K562 (cell line): ENCODE measurements at regions not wholly inside any gene's neighbourhood (a gene's known extent, or its start where the extent isn't known, plus 50 kb on each side); places are given as distances from the start of the nearest gene placed in this dataset.

Experiments used
- AFF4 ChIP-seq: sonication (generic); formaldehyde crosslinking; IDR thresholded peaks from 2 replicates; pipeline ENCODE4 v1.8.0; 2023; ENCODE audit warnings: mild to moderate bottlenecking, missing genetic modification reagents
- BCOR ChIP-seq: fragments of 450-650 bp; IDR thresholded peaks from 2 replicates; pipeline ENCODE4 v1.6.1; 2016
- C11orf30 ChIP-seq: fragments of 450-650 bp; IDR thresholded peaks from 2 replicates; pipeline ENCODE4 v1.6.1; 2016; ENCODE audit warnings: low read depth, mild to moderate bottlenecking
- CEBPB ChIP-seq: fragments of 450-650 bp; IDR thresholded peaks from 2 replicates; pipeline ENCODE4 v1.6.1; 2016; ENCODE audit warnings: missing genetic modification characterization, missing compliant biosample characterization
- ELF4 ChIP-seq: fragments of 450-650 bp; formaldehyde crosslinking; IDR thresholded peaks from 2 replicates; pipeline ENCODE4 v1.4.0; 2022; ENCODE audit warnings: missing genetic modification characterization
- HMBOX1 ChIP-seq: sonication (generic); IDR thresholded peaks from 2 replicates; pipeline ENCODE4 v1.6.1; 2016
- MTF1 ChIP-seq: fragments of 250-450 bp; sonication (Bioruptor Pico); IDR thresholded peaks from 2 replicates; pipeline ENCODE4 v1.9.0; 2021; ENCODE audit warnings: moderate library complexity, mild to moderate bottlenecking, inconsistent platforms, borderline replicate concordance
- SRSF7 ChIP-seq: fragments of 200-400 bp; formaldehyde crosslinking; optimal IDR thresholded peaks from 2 replicates; pipeline ENCODE3; 2017; ENCODE audit warnings: mild to moderate bottlenecking, low read depth, low read length
- TEAD4 ChIP-seq, 2 experiments: sonication (generic) in 1 of 2; formaldehyde crosslinking in 1 of 2; IDR thresholded peaks; 2 replicates each; pipeline versions ENCODE4 v1.6.1 to v1.8.0; 2012 to 2022; ENCODE audit warnings: borderline replicate concordance in 1 of 2, inconsistent platforms in 1 of 2, low read length in 1 of 2, mild to moderate bottlenecking in 1 of 2, missing genetic modification reagents in 1 of 2
- ZBTB11 ChIP-seq, 3 experiments: fragments of 200-800 bp in 1 of 3; fragments of 250-450 bp in 1 of 3; fragments of 450-650 bp in 1 of 3; sonication (Bioruptor Pico) in 1 of 3; sonication (Bioruptor generic) in 1 of 3; formaldehyde crosslinking in 1 of 3; IDR thresholded peaks; 2 replicates each; pipeline versions ENCODE4 v1.6.1 to v1.8.0; 2016 to 2022; ENCODE audit warnings: mild to moderate bottlenecking in 2 of 3, missing genetic modification characterization in 2 of 3, missing compliant biosample characterization in 1 of 3, moderate library complexity in 1 of 3
- ZNF785 ChIP-seq: fragments of 250-450 bp; sonication (Bioruptor Pico); IDR thresholded peaks from 2 replicates; pipeline ENCODE4 v1.4.0; 2020; ENCODE audit warnings: mild to moderate bottlenecking
- TF ChIP-seq, protein P1 (sequence below): fragments of 250-450 bp; sonication (Bioruptor Pico); IDR thresholded peaks from 2 replicates; pipeline ENCODE4 v1.5.0; 2021
- TF ChIP-seq, protein P2 (sequence below): fragments of 450-650 bp; formaldehyde crosslinking; conservative IDR thresholded peaks from 2 replicates; pipeline ENCODE4 v1.4.0; 2022; ENCODE audit warnings: mild to moderate bottlenecking, missing genetic modification characterization

GRCh38 chr7:120053390-120053961 lies 219.5 kb upstream of the KCND2 start (continued):
- peak; percentile 72 for TF ChIP-seq CEBPB (tag)
- no peak for TF ChIP-seq C11orf30
- no peak for TF ChIP-seq ZNF785 (CRISPR knock-in tag)
- TF ChIP-seq ELF4: no peak
- TF ChIP-seq MTF1: no peak
- TF ChIP-seq SRSF7: no peak
- peak; percentile 73; the same call in 1 of the 2 replicates for TF ChIP-seq HMBOX1
- TF ChIP-seq TEAD4 (IDR thresholded peaks at IDR 0.05; ENCODE audit: low read length): peak; percentile 60
- no peak for TF ChIP-seq TEAD4 (CRISPR knock-in tag; IDR thresholded peaks at IDR 0.05; ENCODE audit: borderline replicate concordance)
- TF ChIP-seq, protein P1, sequence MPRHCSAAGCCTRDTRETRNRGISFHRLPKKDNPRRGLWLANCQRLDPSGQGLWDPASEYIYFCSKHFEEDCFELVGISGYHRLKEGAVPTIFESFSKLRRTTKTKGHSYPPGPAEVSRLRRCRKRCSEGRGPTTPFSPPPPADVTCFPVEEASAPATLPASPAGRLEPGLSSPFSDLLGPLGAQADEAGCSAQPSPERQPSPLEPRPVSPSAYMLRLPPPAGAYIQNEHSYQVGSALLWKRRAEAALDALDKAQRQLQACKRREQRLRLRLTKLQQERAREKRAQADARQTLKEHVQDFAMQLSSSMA (CRISPR knock-in tag): no peak
- TF ChIP-seq, protein P2, sequence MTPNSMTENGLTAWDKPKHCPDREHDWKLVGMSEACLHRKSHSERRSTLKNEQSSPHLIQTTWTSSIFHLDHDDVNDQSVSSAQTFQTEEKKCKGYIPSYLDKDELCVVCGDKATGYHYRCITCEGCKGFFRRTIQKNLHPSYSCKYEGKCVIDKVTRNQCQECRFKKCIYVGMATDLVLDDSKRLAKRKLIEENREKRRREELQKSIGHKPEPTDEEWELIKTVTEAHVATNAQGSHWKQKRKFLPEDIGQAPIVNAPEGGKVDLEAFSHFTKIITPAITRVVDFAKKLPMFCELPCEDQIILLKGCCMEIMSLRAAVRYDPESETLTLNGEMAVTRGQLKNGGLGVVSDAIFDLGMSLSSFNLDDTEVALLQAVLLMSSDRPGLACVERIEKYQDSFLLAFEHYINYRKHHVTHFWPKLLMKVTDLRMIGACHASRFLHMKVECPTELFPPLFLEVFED (CRISPR knock-in tag): no peak
- no peak for TF ChIP-seq BCOR
- TF ChIP-seq ZBTB11 (CRISPR knock-in tag; IDR thresholded peaks at IDR 0.05): no peak
- no peak for TF ChIP-seq AFF4
